ENCODE measurements at regions not wholly inside any gene's neighbourhood (a gene's known extent, or its start where the extent isn't known, plus 50 kb on each side); places are given as distances from the start of the nearest gene placed in this dataset.
A peak's percentile ranks its signal among the peaks of the same experiment; 100 is the strongest.

- TF ChIP-seq, protein P1, sequence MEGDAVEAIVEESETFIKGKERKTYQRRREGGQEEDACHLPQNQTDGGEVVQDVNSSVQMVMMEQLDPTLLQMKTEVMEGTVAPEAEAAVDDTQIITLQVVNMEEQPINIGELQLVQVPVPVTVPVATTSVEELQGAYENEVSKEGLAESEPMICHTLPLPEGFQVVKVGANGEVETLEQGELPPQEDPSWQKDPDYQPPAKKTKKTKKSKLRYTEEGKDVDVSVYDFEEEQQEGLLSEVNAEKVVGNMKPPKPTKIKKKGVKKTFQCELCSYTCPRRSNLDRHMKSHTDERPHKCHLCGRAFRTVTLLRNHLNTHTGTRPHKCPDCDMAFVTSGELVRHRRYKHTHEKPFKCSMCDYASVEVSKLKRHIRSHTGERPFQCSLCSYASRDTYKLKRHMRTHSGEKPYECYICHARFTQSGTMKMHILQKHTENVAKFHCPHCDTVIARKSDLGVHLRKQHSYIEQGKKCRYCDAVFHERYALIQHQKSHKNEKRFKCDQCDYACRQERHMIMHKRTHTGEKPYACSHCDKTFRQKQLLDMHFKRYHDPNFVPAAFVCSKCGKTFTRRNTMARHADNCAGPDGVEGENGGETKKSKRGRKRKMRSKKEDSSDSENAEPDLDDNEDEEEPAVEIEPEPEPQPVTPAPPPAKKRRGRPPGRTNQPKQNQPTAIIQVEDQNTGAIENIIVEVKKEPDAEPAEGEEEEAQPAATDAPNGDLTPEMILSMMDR (IDR thresholded peaks at IDR 0.05; ENCODE audit: low read length), result peak; percentile 75
- no peak for TF ChIP-seq EZH2phosphoT487 (IDR thresholded peaks at IDR 0.05; ENCODE audit: low read length)
- H3K27ac ChIP-seq (ENCODE audit: low read length), result no peak overlapping the region
These were observed 142.3 kb upstream of the TMPO start for GRCh38 chr12:98373025-98373554.

GRCh38 chr12:98374007-98374406 is 141.4 kb upstream of the TMPO start:
- H2AFZ ChIP-seq (ENCODE audit: low read length), result no peak overlapping the region
- no peak overlapping the region for H3K4me3 ChIP-seq (ENCODE audit: low read length)
- no peaks in the 10 kb centered on the region for H3K27me3 ChIP-seq (replicated peaks; ENCODE audit: insufficient read depth, low read length)
- no peaks in the 10 kb centered on the region for H3K9me3 ChIP-seq (replicated peaks; ENCODE audit: insufficient read depth, low read length)
- TF ChIP-seq EZH2phosphoT487 (IDR thresholded peaks at IDR 0.05; ENCODE audit: low read length), result no peak
- TF ChIP-seq, protein P1 (IDR thresholded peaks at IDR 0.05; ENCODE audit: low read length), result peak; percentile 33
- H3K36me3 ChIP-seq (replicated peaks; ENCODE audit: insufficient read depth, low read length), result no peaks in the 10 kb centered on the region
- no peaks in the 10 kb centered on the region for H4K20me1 ChIP-seq (ENCODE audit: insufficient read depth, low read length)
- H3K4me2 ChIP-seq (ENCODE audit: low read depth, low read length), result no peak overlapping the region
- DNase-seq, result no peak
- no peak overlapping the region for H3K27ac ChIP-seq (ENCODE audit: low read length)
- H3F3A ChIP-seq (ENCODE audit: insufficient read depth, low read length), result no peaks in the 10 kb centered on the region
- no peaks in the 10 kb centered on the region for H3K4me1 ChIP-seq (ENCODE audit: low read length)
- H3K9me2 ChIP-seq (replicated peaks; ENCODE audit: insufficient read depth, low read length), result no peaks in the 10 kb centered on the region
- H3K79me2 ChIP-seq (ENCODE audit: low read length), result no peaks in the 10 kb centered on the region
- no peak overlapping the region for H3K9ac ChIP-seq (ENCODE audit: low read length)

More at GRCh38 chr12:98373025-98373554, 142.3 kb upstream of the TMPO start:
- Histone ChIP-seq H3K4me1 (ENCODE audit: low read length) (no peaks in the 10 kb centered on the region), H2AFZ (ENCODE audit: low read length) (no peak overlapping the region), H3K27me3 (replicated peaks; ENCODE audit: insufficient read depth, low read length) (no peaks in the 10 kb centered on the region), H3K4me2 (ENCODE audit: low read depth, low read length) (no peak overlapping the region), H3K4me3 (ENCODE audit: low read length) (no peak overlapping the region), H4K20me1 (ENCODE audit: insufficient read depth, low read length) (no peaks in the 10 kb centered on the region), H3K79me2 (ENCODE audit: low read length) (no peaks in the 10 kb centered on the region), H3F3A (ENCODE audit: insufficient read depth, low read length) (no peaks in the 10 kb centered on the region), H3K9me3 (replicated peaks; ENCODE audit: insufficient read depth, low read length) (no peaks in the 10 kb centered on the region), H3K9ac (ENCODE audit: low read length) (no peak overlapping the region), H3K36me3 (replicated peaks; ENCODE audit: insufficient read depth, low read length) (no peaks in the 10 kb centered on the region), H3K9me2 (replicated peaks; ENCODE audit: insufficient read depth, low read length) (no peaks in the 10 kb centered on the region)
- peak; percentile 45 for DNase-seq

- Histone ChIP-seq H3K27me3 (replicated peaks; ENCODE audit: insufficient read depth, low read length) (no peaks in the 10 kb centered on the region), H4K20me1 (ENCODE audit: insufficient read depth, low read length) (no peaks in the 10 kb centered on the region), H3K9me3 (replicated peaks; ENCODE audit: insufficient read depth, low read length) (no peaks in the 10 kb centered on the region), H3K4me3 (ENCODE audit: low read length) (no peak overlapping the region), H3K27ac (ENCODE audit: low read length) (no peak overlapping the region), H2AFZ (ENCODE audit: low read length) (no peak overlapping the region), H3K79me2 (ENCODE audit: low read length) (no peaks in the 10 kb centered on the region), H3K36me3 (replicated peaks; ENCODE audit: insufficient read depth, low read length) (no peaks in the 10 kb centered on the region), H3K9me2 (replicated peaks; ENCODE audit: insufficient read depth, low read length) (no peaks in the 10 kb centered on the region), H3K4me1 (ENCODE audit: low read length) (no peaks in the 10 kb centered on the region), H3K9ac (ENCODE audit: low read length) (no peak overlapping the region), H3K4me2 (ENCODE audit: low read depth, low read length) (no peak overlapping the region), H3F3A (ENCODE audit: insufficient read depth, low read length) (no peaks in the 10 kb centered on the region)
- TF ChIP-seq EZH2 (optimal IDR thresholded peaks at IDR 0.05; ENCODE audit: low read depth, low read length) (no peak), EZH2phosphoT487 (IDR thresholded peaks at IDR 0.05; ENCODE audit: low read length) (no peak)
- TF ChIP-seq, protein P1 (IDR thresholded peaks at IDR 0.05; ENCODE audit: low read length), result no peak
- no peak for DNase-seq
These were observed 136.3 kb upstream of the TMPO start for GRCh38 chr12:98379106-98379505.
